ENCODE measurements at regions not wholly inside any gene's neighbourhood (a gene's known extent, or its start where the extent isn't known, plus 50 kb on each side); places are given as distances from the start of the nearest gene placed in this dataset.

- no peak overlapping the region for H3K23ac ChIP-seq (ENCODE audit: insufficient read length)
- peaks cover 0 to 1% (median 0%) of the 10 kb centered on the region in 4 experiments; a peak in 1 of 7 replicates for H3K27me3 ChIP-seq (replicated peaks in 1 of 4; ENCODE audit: control insufficient read depth in 3 of 4, extremely low read depth in 1 of 4, insufficient read depth in 3 of 4, low read length in 3 of 4)
- H3K18ac ChIP-seq (ENCODE audit: extremely low read depth, low read length) = no peak overlapping the region
- H3K36me3 ChIP-seq (ENCODE audit: control insufficient read depth in 2 of 4, insufficient read depth in 4 of 4, low read length in 3 of 4) = no peaks in the 10 kb centered on the region
- FAIRE-seq (no peak), DNase-seq (ENCODE audit: low read depth in 1 of 2, low spot score in 2 of 2) (no peak)
- H2AFZ ChIP-seq (ENCODE audit: low read length) = no peak overlapping the region
- H2BK120ac ChIP-seq (replicated peaks; ENCODE audit: low read depth, low read length) = no peak overlapping the region
- POLR2A ChIA-PET (ENCODE audit: partially characterized antibody) = no interaction called here
- H2AK5ac ChIP-seq (ENCODE audit: low read depth, low read length) = no peak overlapping the region
- H3K56ac ChIP-seq (replicated peaks; ENCODE audit: insufficient read length, low read depth, low read length) = no peak overlapping the region
- H2BK5ac ChIP-seq (ENCODE audit: low read depth, low read length) = no peak overlapping the region
- no peaks in the 10 kb centered on the region for H3K9me3 ChIP-seq (ENCODE audit: insufficient read depth in 2 of 2, low read depth in 1 of 2, low read length in 1 of 2)
- no peak overlapping the region for H2BK20ac ChIP-seq (ENCODE audit: low read length)
- no peak overlapping the region for H3K4ac ChIP-seq (replicated peaks; ENCODE audit: insufficient read length, low read depth, low read length)
- no peak overlapping the region for H3K9ac ChIP-seq (replicated peaks in 1 of 4; ENCODE audit: extremely low read depth in 1 of 4, low read depth in 3 of 4, low read length in 3 of 4)
- no peaks in the 10 kb centered on the region for H4K20me1 ChIP-seq (replicated peaks in 1 of 2; ENCODE audit: control insufficient read depth in 1 of 2, insufficient read depth in 2 of 2, low read length in 2 of 2)
- no peaks in the 10 kb centered on the region for H3K23me2 ChIP-seq (ENCODE audit: low read depth, low read length)
- no peak overlapping the region for H3K14ac ChIP-seq (ENCODE audit: insufficient read length)
- H3K79me1 ChIP-seq (ENCODE audit: low read depth, low read length) = no peaks in the 10 kb centered on the region
- H3K4me3 ChIP-seq (ENCODE audit: extremely low read depth in 1 of 4, insufficient read depth in 2 of 4, low read depth in 3 of 4, low read length in 4 of 4) = no peak overlapping the region
- no peak overlapping the region for H4K8ac ChIP-seq (ENCODE audit: extremely low read depth, insufficient read depth, low read length)
- H4K5ac ChIP-seq (ENCODE audit: insufficient read length, low read depth, low read length) = no peak overlapping the region
- no peak overlapping the region for H4K91ac ChIP-seq (replicated peaks; ENCODE audit: insufficient read length, low read length)
- no peak overlapping the region for H2BK12ac ChIP-seq (ENCODE audit: low read depth, low read length)
- H3K4me2 ChIP-seq (ENCODE audit: insufficient read depth in 1 of 2, low read depth in 2 of 2, low read length in 2 of 2) = no peak overlapping the region
- CTCF ChIA-PET (ENCODE audit: partially characterized antibody) = interaction anchor here (0.6 to 1.2 kb wide), 11 partner anchors 11 to 869 kb away, joined by 3 to 4 read pairs (median 3); no protein-coding TSS in a partner anchor
- WGBS, 2 experiments (ENCODE audit: extremely low coverage in 1 of 2, insufficient coverage in 1 of 2, insufficient read length in 1 of 2, insufficient replicate concordance in 2 of 2, low coverage in 1 of 2, low lambda C conversion rate in 2 of 2, missing lambda C conversion rate in 1 of 2) = 46% methylated on average over 3 of the region's 3 CpGs; no CpG with 5 or more reads in 1 of the 2 experiments
- no peaks in the 10 kb centered on the region for H3K4me1 ChIP-seq (replicated peaks in 1 of 4; ENCODE audit: control insufficient read depth in 3 of 4, insufficient read depth in 4 of 4, low read length in 3 of 4)
- no peak overlapping the region for H2BK15ac ChIP-seq (ENCODE audit: low read length)
- no peak overlapping the region for H3K27ac ChIP-seq (ENCODE audit: low read depth, low read length)
- H3K79me2 ChIP-seq (ENCODE audit: control insufficient read depth in 1 of 2, insufficient read depth in 2 of 2, low read length in 2 of 2) = no peaks in the 10 kb centered on the region
- TF ChIP-seq, protein P1, sequence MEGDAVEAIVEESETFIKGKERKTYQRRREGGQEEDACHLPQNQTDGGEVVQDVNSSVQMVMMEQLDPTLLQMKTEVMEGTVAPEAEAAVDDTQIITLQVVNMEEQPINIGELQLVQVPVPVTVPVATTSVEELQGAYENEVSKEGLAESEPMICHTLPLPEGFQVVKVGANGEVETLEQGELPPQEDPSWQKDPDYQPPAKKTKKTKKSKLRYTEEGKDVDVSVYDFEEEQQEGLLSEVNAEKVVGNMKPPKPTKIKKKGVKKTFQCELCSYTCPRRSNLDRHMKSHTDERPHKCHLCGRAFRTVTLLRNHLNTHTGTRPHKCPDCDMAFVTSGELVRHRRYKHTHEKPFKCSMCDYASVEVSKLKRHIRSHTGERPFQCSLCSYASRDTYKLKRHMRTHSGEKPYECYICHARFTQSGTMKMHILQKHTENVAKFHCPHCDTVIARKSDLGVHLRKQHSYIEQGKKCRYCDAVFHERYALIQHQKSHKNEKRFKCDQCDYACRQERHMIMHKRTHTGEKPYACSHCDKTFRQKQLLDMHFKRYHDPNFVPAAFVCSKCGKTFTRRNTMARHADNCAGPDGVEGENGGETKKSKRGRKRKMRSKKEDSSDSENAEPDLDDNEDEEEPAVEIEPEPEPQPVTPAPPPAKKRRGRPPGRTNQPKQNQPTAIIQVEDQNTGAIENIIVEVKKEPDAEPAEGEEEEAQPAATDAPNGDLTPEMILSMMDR (IDR thresholded peaks at IDR 0.05; ENCODE audit: control extremely low read depth in 1 of 3, insufficient read depth in 1 of 3, low read depth in 1 of 3, low read length in 3 of 3) = peak in 2 of 3 experiments; percentile 23 to 37; a peak in 2 of 4 replicates
Measured at GRCh38 chr2:155310589-155310988, 612.1 kb downstream of the KCNJ3 start.

Data from H1 (cell line).